ENCODE measurements at regions not wholly inside any gene's neighbourhood (a gene's known extent, or its start where the extent isn't known, plus 50 kb on each side); places are given as distances from the start of the nearest gene placed in this dataset.

- TF ChIP-seq CTCF (IDR thresholded peaks at IDR 0.05): no peak
- no peak for TF ChIP-seq POLR2A (IDR thresholded peaks at IDR 0.05)
Observed at GRCh38 chrX:27251369-27251768, 211.8 kb downstream of the PPP4R3C start.
